HG03060 (cell line): ENCODE measurements at regions not wholly inside any gene's neighbourhood (a gene's known extent, or its start where the extent isn't known, plus 50 kb on each side); places are given as distances from the start of the nearest gene placed in this dataset.

Experiments used
- ATAC-seq: cut with Tn5 transposase; IDR thresholded peaks from one replicate; pipeline ENCODE4 v1.9.1; 2021; ENCODE audit warnings: low read depth, moderate number of reproducible peaks; ENCODE audit not compliant: unreplicated experiment

GRCh38 chr6:67633058-67633457, 1002.0 kb upstream of the ADGRB3 start:
- ATAC-seq = no peak

DNA sequence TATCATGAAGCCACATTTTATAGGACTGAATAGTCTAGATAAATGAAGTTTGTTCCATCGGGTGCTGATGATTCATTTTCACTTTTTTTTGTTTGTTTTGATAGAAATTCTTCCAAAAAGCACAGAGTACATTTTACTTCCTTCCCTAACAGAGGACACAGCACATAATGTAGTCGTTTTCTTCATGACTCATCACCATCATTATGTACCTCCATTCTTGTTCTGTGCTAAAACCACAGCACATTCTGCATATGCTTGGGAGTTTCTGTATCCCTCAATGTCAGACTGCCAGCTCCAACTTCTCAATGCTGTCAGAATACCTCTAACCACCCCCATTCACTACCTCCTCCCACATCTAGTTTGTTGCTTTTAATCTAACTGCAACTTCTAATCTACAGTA, 1004.9 kb upstream of the ADGRB3 start:
- no peak for ATAC-seq

DNA sequence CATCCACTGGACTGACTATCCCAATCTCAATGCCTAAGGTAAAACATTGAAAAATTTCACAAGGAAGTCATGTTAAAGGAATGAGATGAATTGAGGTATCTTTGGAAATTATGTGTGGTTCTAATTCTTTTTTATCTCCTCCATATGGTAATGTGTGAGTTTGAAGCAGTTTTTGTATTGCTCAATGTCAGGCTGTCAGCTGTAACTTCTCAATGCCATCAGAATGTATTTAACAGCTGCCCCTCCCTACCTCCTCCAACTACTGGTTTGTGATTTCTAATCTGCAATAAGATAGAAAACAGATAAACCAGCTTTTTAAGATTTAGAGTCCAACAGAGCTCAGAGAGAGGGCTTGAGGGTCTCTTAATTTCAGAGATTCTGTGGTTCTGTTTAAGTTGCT, 1005.8 kb upstream of the ADGRB3 start:
- no peak for ATAC-seq

DNA sequence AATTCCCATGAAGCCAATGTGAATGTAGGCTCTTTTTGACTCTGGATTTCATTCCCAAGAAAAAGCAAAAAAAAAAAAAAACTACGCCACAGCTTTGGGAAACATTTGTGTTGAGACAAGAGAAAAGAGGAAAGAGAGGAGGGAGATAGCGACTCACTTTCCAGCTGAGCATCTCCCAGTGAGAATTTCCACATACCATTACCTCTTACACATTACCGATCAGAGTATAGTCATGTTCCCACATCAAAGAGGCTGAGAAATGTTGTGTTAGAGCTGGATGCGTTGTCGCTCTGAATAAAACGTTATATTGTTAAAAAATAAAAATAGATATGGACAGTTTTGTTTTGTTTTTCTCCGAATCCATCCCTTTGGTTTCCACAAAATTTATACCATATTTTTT, 1019.3 kb upstream of the ADGRB3 start:
- ATAC-seq = no peak

- ATAC-seq = no peak
These were observed 1026.9 kb upstream of the ADGRB3 start for GRCh38 chr6:67608099-67608749.

DNA sequence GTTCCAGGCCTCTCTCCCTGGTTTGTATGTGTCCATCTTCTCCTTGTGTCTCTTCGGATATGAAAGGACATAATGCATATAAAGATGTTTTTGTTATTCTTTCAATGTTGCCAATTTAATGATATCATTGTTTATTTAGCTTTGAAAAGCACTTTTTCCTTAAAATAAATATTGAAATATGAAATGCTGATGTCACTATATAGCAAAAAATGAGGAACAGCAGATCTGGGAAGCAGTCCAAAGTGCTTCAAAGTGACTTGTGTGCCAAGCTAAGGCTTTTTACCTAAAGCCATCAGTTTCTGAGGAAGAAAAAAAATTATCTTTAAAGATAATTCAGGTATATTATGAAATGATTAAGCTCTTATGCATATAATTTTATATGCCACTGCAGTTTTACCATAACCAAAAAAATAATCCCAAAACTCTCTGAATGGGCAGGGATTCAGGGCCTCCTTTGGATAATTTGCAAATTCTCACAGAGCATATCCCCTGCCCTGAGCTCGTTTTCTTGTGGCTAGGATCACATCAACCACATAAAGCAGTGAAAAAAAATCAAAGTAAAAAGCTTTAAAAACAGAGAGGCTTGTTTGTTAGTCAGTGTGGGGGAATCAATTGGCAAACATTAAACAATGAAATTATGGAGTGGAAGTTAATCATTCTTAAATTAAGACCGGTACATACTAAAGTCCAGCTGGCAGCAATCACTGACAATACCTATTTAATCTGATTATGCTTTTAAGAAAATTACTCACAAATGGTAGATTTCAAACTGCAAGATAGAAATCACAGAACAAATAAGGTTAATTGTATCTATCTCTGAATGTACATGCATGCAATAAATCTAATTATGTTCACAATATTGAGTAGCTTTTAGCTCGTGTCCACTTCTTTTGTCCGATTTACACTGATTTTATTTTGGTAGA, 1027.9 kb upstream of the ADGRB3 start:
- no peak for ATAC-seq

- ATAC-seq = no peak
These were observed 1040.7 kb upstream of the ADGRB3 start for GRCh38 chr6:67594366-67594765.

DNA sequence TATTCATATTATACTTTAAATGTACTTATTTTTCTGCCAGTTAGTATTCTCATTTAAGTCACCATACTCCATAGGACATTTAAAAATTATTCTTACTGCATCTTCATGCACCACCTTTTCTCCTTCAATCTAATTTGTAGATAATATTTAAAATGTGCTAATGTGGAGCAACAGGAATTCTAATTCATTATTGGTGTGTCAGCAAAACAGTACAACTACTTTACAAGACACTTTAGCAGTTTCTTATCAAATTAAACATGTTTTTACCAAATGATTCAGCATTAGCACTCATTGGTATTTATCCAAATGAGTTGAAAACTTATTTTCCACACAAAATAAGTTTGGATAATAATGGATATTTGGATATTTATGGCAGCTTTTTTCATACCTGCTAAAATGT, 1041.8 kb upstream of the ADGRB3 start:
- ATAC-seq = no peak

DNA sequence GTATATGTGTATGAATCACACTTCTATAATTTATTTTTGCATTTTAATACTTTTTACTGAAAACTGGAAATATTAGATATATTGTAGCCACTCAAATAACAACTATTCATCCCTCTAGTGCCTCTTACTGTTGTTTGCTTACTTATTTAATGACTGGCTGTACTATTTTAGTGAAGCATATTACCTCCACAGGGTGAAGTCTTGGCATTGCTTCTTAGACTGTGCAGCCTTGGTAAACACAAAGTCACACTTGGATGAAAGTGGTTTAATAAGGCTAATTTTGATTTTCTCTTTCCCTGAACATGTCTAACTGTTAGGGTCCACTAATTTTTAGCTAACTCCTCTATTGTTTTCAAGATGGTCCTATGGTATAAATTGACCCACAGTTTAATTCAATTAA, 1043.2 kb upstream of the ADGRB3 start:
- no peak for ATAC-seq

DNA sequence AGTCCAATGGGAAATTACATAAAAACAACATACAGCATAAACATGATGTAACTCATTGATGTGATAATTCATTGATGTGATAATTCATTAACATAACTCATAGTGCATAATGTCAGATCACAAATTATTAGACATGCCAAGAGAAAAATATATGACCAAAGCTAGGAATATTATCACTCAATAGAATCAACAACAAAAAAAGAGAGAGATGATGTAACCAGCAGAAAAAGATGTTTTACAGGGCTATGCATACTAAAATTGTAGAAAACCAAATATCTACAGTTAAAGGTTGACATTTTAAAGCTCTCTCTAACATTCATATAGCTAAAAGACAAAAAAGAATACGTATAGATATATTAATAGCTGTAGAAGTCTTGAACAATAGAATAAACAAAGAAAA, 1067.2 kb upstream of the ADGRB3 start:
- ATAC-seq = no peak

DNA sequence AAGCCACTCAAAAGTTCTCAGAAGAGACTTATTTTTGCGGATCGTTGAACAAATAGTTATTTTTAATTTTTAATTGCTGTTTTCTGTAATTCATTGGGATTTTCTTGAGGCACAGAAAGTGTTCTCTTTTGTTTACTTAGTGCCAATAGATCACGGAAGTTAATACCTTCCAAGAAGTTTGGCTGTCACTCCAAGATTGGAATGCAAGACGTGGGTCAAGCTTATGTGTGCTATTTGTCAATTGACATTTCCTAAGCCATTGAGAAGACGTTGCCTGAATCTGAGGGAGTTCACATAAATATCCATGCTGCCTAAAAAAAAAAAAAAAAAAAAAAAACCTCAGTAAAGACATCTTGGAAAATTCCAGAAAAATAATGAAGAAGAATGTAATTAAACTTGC, 1071.4 kb upstream of the ADGRB3 start:
- ATAC-seq = no peak

DNA sequence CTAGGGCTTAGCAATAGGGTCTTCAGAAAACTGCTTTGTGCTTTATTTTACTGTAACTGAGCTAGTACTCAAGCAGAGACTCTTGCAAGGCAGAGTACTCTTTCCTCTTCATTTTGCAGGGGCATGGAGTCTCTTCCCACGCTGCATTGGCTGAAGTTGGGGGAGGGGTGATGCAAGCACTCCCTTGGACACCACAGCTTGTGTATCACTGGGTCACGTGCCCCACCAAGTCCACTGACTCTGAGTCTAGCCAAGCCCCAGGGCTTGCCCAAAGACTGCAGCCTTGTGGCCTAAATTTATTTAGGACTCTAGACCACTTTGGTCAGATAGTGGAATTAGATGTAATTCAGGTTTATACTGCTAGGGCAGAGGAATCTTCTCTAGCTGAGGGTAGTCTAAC, 1075.0 kb upstream of the ADGRB3 start:
- no peak for ATAC-seq

DNA sequence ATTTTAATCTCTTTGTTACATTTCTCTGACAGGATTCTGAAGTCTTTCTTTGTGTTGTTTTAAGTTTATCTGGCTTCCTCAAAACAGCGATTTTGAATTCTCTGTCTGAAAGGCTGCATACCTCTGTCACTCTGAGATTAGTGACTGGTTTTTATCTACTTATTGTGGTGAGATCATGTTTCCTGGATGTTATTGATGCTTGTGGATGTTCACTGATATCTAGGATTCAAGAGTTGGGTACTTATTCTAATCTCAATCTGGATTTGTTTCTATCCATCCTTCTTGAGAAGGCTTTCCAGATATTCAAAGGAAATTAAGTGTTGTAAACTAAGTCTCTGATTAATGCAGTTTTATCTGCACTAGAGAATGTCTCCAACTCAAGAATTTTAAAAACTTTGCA, 1076.1 kb upstream of the ADGRB3 start:
- ATAC-seq = no peak

- no peak for ATAC-seq
These were observed 1090.1 kb upstream of the ADGRB3 start for GRCh38 chr6:67544851-67545452.

DNA sequence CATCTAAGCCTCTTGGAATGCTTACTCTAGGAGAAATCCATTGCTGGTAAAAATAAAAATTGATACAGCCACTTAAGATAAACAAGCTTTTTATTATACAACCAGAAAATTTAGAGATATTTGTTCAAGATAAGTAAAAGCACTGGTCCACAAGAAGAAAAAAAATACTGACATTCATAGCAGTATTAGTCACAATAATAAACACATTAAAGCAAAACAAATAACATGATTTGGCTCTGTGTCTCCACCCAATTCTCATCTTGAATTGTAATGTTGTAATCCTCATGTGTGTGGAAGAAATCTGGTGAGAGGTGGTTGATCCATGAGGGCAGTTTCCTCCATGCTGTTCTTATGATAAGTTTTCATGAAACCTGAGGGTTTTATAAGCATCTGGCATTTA, 1093.5 kb upstream of the ADGRB3 start:
- no peak for ATAC-seq

DNA sequence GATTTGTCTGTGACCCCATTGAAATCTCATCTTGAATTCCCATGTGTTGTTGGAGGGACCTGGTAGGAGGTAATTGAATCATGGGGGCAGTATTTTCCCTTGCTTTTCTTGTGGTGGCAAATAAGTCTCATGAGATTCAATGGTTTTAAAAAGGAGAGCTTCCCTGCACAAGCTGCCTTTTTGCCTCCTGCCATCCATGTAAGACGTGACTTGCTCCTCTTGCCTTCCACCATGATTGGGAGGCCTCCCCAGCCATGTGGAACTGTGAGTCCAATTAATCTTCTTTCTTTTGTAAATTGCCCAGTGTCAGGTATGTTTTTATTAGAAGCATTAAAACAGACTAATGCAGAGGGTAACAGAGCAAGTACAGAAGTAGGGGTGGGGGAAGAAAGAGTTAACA, 1097.0 kb upstream of the ADGRB3 start:
- ATAC-seq = no peak

DNA sequence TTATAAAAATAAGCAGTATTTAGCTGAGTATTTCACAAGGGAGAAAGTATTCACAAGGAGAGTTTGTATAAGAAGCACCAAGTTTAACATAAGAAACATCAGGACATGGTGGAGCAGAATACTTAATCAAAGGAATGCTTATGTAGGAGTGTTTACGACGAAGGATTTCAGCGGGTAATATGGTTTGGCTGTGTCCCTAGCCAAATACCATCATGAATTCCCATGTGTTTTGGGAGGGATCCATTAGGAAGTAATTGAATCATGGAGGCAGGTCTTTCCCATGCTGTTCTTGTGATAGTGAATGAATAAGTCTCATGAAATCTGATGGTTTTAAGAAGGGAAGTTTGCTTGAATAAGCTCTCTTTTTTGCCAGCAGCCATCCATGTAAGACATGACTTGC, 1099.1 kb upstream of the ADGRB3 start:
- ATAC-seq = no peak

- ATAC-seq = no peak
These were observed 1128.7 kb upstream of the ADGRB3 start for GRCh38 chr6:67506352-67506751.

- no peak for ATAC-seq
These were observed 1133.3 kb upstream of the ADGRB3 start for GRCh38 chr6:67501755-67502154.

DNA sequence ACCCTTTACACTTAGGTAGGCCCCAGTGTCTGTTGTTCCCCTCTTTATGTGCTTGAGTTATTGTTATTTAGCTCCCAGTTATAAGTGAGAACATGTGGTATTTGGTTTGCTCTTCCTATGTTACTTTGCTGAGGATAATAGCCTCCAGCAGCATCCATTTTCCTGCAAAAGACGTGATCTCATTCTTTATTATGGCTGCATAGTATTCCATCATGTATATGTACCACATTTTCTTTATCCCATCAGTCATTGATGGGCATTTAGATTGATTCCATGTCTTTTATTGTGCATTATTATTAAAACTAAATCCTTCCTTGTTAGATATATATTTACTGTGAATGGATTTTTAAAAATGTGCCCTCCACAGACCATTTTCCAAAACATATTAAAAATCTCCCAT, 1137.3 kb upstream of the ADGRB3 start:
- no peak for ATAC-seq

GRCh38 chr6:67496191-67496590, 1138.9 kb upstream of the ADGRB3 start:
- ATAC-seq = no peak

- ATAC-seq = no peak
These were observed 1141.4 kb upstream of the ADGRB3 start for GRCh38 chr6:67493682-67494081.
